Stomach (tissue), 4 donors: ENCODE measurements at regions not wholly inside any gene's neighbourhood (a gene's known extent, or its start where the extent isn't known, plus 50 kb on each side); places are given as distances from the start of the nearest gene placed in this dataset.

Experiments
- POLR2AphosphoS5 ChIP-seq, 3 donors: sonication (generic); formaldehyde crosslinking; IDR thresholded peaks; one replicate each; pipeline ENCODE4 v1.6.1; 2016; ENCODE audit warnings: antibody characterized with exemption in 3 of 3
- TF ChIP-seq, protein P1 (sequence below), 7 experiments: fragments of 450-650 bp in 4 of 7; fragments of 200-600 bp in 3 of 7; sonication (generic) in 3 of 7; IDR thresholded peaks; one replicate each; pipeline ENCODE4 v1.5.1; 2016 to 2019; ENCODE audit warnings: antibody characterized with exemption in 7 of 7, control low read depth in 2 of 7, mild to moderate bottlenecking in 1 of 7

DNA sequence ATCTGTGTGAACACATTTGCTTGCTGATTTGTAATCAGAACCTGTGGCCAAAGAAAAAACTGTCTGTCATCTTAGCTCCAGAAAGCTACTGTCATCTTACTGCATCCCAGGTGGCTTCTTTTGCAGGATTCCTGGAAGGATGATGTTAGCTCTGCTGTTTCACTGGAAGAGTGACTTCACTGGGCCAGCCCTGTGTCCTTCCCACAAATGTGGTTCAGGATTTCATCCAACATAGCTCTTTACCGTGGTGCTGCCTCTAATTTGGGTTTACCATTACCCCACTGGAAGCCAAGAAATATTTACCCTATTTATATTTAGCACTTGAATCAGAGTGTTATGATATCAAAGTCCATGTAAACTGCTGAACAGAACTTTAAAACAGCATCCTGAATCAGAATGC is 501.0 kb downstream of the GADD45G start:
- TF ChIP-seq, protein P1, sequence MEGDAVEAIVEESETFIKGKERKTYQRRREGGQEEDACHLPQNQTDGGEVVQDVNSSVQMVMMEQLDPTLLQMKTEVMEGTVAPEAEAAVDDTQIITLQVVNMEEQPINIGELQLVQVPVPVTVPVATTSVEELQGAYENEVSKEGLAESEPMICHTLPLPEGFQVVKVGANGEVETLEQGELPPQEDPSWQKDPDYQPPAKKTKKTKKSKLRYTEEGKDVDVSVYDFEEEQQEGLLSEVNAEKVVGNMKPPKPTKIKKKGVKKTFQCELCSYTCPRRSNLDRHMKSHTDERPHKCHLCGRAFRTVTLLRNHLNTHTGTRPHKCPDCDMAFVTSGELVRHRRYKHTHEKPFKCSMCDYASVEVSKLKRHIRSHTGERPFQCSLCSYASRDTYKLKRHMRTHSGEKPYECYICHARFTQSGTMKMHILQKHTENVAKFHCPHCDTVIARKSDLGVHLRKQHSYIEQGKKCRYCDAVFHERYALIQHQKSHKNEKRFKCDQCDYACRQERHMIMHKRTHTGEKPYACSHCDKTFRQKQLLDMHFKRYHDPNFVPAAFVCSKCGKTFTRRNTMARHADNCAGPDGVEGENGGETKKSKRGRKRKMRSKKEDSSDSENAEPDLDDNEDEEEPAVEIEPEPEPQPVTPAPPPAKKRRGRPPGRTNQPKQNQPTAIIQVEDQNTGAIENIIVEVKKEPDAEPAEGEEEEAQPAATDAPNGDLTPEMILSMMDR (IDR thresholded peaks at IDR 0.05) = no peak
- TF ChIP-seq POLR2AphosphoS5 (IDR thresholded peaks at IDR 0.05) = no peak
